LNCaP clone FGC (cell line): ENCODE measurements at regions not wholly inside any gene's neighbourhood (a gene's known extent, or its start where the extent isn't known, plus 50 kb on each side); places are given as distances from the start of the nearest gene placed in this dataset.

Experiments used
- DNase-seq: peaks from one replicate; pipeline ENCODE4 v3.0.0-alpha.2; 2011; ENCODE audit warnings: low read depth
- H3K4me3 ChIP-seq: 2 replicates; pipeline ENCODE4 v1.5.1; 2011; ENCODE audit warnings: mild to moderate bottlenecking, low read depth, low read length, control low read depth
- CTCF ChIP-seq: IDR thresholded peaks from 2 replicates; pipeline ENCODE4 v1.5.1; 2012; ENCODE audit warnings: mild to moderate bottlenecking; ENCODE audit not compliant: control insufficient read depth, insufficient read depth; ENCODE audit errors: extremely low read depth

DNA sequence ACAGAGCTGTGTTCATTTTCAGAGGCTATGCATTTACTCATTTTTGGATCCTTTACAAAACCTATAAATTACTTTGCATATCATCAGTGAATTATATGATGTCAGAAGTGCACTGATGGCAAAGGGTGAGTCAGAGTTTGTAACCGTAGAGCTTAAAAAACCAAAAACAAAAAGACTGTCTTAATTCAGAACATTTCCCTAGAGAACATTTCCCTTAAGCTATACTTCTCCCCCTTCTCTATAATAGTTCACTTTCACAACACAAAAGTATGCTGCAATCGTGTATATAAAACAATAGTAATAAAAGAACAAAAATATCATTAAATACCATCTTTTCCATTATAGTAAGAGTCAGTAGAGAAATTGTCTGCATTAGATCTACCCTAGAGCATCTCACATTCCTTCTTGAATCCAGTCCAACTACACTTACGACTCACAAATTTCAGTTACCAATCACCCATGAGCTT, 934.9 kb downstream of the LRFN5 start:
- no peak for TF ChIP-seq CTCF
- no peak overlapping the region for H3K4me3 ChIP-seq
- no peak for DNase-seq

- TF ChIP-seq CTCF = no peak
Measured at GRCh38 chr14:42535397-42535796, 928.7 kb downstream of the LRFN5 start.

DNA sequence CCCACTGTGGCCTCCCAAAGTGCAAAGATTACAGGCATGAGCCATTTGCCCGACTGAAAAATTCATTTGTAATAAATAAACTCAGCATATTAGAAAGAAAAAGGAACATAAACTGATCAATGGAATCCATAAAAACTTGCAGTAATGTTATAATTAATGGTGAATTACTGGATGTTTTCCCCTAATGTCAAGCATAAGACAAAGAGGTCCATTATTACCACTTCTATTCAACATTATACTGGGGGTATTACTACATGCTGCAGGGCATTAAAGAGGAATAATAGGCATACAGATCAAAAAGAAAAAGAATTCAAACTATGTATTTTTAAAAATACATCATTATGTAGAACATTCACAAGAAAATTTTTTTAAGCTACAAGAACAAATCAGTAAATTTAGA, 926.8 kb downstream of the LRFN5 start:
- no peak for DNase-seq
- no peak overlapping the region for H3K4me3 ChIP-seq
- TF ChIP-seq CTCF = no peak

More at GRCh38 chr14:42535397-42535796, 928.7 kb downstream of the LRFN5 start:
- no peak overlapping the region for H3K4me3 ChIP-seq
- DNase-seq = no peak

DNA sequence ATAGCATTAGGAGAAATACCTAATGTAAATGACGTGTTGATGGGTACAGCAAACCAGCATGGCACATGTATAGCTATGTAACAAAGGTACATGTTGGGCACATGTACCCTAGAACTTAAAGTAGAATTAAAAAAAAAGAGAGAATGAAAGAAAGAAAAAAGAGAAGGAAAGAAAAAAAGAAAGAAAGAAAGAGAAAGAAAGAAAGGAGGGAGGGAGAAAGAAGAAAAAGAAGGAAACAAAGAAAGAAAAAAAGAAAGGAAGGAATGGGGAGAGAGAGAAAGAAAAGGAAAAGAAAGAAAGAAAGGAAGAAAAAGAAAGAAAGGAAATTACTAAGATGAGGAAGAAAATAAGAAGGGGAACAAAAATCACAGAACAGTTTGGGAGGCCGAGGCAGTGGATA, 925.5 kb downstream of the LRFN5 start:
- no peak for DNase-seq

GRCh38 chr14:42527141-42527540, 920.5 kb downstream of the LRFN5 start:
- no peak for DNase-seq
- TF ChIP-seq CTCF = no peak
- no peak overlapping the region for H3K4me3 ChIP-seq

More for the DNA sequence above, 925.5 kb downstream of the LRFN5 start:
- TF ChIP-seq CTCF = no peak
- no peak overlapping the region for H3K4me3 ChIP-seq

GRCh38 chr14:42523666-42524065, 917.0 kb downstream of the LRFN5 start:
- H3K4me3 ChIP-seq = no peak overlapping the region
- no peak for DNase-seq
- TF ChIP-seq CTCF = no peak

- H3K4me3 ChIP-seq = no peak overlapping the region
- no peak for TF ChIP-seq CTCF
- no peak for DNase-seq
Measured at GRCh38 chr14:42517806-42518500, 911.3 kb downstream of the LRFN5 start.
